NCI-H2196 treated with DMSO at 0.1 percent for 48 hours (cell line): ENCODE measurements at regions not wholly inside any gene's neighbourhood (a gene's known extent, or its start where the extent isn't known, plus 50 kb on each side); places are given as distances from the start of the nearest gene placed in this dataset.

ENCODE experiments used
- DNase-seq: peaks from one replicate; lab custom pipeline; 2025; ENCODE audit not compliant: unreplicated experiment; lab: John Stamatoyannopoulos, UW

DNA sequence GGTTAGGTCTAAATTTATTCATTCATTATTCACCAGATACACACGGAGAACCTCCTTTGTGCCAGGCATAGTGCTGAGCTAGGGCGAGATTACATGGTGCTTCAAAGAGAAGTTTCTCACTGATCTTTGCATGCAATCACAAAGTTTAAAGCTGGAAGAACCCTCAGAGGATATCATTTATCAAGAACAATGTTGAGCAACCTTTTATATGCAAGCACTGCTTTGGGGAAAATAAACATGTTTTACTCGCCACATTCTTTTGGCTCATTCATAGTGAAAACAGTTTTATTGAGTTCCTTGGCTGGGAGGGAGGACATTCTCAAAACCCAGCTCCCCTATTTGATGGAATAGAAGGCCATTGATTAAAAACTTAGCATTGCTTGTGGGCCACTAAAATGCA, 49.8 kb upstream of the XYLT1 start:
- DNase-seq: no peak
